ENCODE measurements at regions not wholly inside any gene's neighbourhood (a gene's known extent, or its start where the extent isn't known, plus 50 kb on each side); places are given as distances from the start of the nearest gene placed in this dataset.

GRCh38 chr13:105878119-105878700, 657.3 kb downstream of the EFNB2 start:
- TF ChIP-seq CTCF (conservative IDR thresholded peaks at IDR 0.05; ENCODE audit: low read depth, low read length) = no peak
- no peak for TF ChIP-seq EZH2 (IDR thresholded peaks at IDR 0.05; ENCODE audit: low read length, unreplicated experiment)
